22Rv1 (cell line): ENCODE measurements at regions not wholly inside any gene's neighbourhood (a gene's known extent, or its start where the extent isn't known, plus 50 kb on each side); places are given as distances from the start of the nearest gene placed in this dataset.

Experiments
- CTCF ChIP-seq: fragments of 450-650 bp; IDR thresholded peaks from 2 replicates; pipeline ENCODE4 v1.5.1; 2017; ENCODE audit warnings: mild to moderate bottlenecking
- ZFX ChIP-seq: fragments of 450-650 bp; IDR thresholded peaks from 2 replicates; pipeline ENCODE4 v1.6.1; 2017; ENCODE audit warnings: antibody characterized with exemption, borderline replicate concordance

- TF ChIP-seq CTCF (no peak), ZFX (no peak)
Observed at GRCh38 chr5:135214897-135215616, 181.0 kb upstream of the PITX1 start.
